IPS DF 19.7 (cell line): ENCODE measurements at regions not wholly inside any gene's neighbourhood (a gene's known extent, or its start where the extent isn't known, plus 50 kb on each side); places are given as distances from the start of the nearest gene placed in this dataset.
"Not testable (repeated sequence)": the region's sequence is repeated elsewhere in the genome, so short reads cannot be mapped to it uniquely, and the experiment has no call there.

Experiments used
- DNase-seq: peaks from one replicate; pipeline ENCODE4 v3.0.0-alpha.2; 2013; ENCODE audit warnings: low read depth, low spot score

- DNase-seq, result no peak
Observed at GRCh38 chr13:21911646-21912298, 240.9 kb downstream of the FGF9 start.

DNA sequence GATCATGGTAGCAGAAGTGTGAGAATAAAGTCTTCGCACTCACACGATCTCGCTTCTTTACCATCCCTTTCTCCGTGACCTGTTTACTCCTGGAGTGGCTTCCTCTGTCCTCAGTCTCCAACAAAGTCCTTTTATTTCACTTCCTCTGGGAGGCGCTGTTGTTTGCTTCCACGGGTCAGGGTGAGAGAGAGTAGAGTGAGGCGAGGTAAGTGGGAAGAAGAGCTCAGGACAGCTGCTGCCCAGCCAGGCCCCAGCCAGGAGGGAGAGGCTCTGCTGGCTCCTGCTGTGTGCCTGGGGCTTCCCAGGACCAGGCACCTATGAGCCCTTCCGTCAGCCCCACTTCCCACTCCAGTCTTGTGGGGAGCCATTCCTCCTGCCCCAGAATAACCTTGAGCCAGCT is 242.1 kb downstream of the FGF9 start:
- DNase-seq, result peak; percentile 30

- DNase-seq, result no peak
Observed at GRCh38 chr13:21917086-21918015, 246.5 kb downstream of the FGF9 start.

DNA sequence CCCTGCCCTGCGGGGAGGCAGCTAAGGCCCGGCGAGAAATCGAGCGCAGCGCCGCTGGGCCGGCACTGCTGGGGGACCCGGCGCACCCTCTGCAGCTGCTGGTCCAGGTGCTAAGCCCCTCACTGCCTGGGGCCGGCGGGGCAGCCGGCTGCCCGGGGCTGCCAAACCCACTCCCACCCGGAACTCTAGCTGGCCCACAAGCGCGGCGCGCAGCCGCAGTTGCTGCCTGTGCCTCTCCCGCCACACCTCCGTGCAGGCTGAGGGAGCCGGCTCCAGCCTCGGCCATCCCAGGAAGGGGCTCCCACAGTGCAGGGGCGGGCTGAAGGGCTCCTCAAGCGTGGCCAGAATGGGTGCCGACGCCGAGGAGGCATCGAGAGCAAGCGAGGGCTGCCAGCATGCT is 249.9 kb downstream of the FGF9 start:
- not testable (repeated sequence) for DNase-seq

DNA sequence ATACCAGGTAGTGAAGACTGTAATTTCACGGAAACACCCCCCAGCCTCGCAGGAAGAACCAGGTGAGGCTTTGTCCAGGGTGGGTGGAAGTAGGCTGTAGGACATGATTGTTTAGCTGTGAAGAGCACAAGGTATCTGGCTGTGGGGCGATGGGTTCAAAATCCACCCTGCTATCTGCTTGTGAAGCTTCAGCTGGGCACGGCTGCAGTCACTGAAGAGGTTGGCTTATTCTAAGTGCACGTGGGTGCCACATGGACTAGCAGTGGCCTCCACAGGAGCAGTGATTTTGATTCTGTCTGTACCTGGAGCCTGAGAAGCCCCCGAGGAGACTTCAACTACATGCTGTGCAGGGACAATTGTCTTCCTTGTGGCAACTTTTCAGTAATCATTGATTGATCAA is 254.1 kb downstream of the FGF9 start:
- no peak for DNase-seq

- DNase-seq, result peak; percentile 75
Observed at GRCh38 chr13:21925720-21926119, 254.8 kb downstream of the FGF9 start.

DNA sequence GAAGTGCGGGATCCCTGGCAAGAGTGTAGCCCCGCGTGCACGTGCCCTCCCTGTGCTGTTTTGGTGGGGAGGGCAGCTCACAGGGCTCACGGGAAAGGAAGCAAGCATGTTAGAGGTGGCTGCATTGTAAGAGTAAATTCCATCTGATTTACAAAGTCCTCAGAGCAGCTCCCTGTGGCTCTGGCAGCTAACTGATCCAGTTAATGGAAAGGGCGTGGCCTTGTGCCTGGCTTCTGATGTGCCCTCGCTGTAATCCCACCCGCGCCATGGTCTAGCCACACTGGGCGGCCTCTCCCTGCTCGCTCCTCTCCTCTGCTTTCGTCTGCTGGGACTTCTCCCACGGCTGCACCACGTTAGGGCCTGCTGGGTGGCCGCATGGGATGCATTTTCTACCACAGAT is 258.5 kb downstream of the FGF9 start:
- DNase-seq, result peak; percentile 23

GRCh38 chr13:21930536-21930935 is 259.7 kb downstream of the FGF9 start:
- DNase-seq, result no peak

- DNase-seq, result no peak
Observed at GRCh38 chr13:21932578-21932977, 261.7 kb downstream of the FGF9 start.

DNA sequence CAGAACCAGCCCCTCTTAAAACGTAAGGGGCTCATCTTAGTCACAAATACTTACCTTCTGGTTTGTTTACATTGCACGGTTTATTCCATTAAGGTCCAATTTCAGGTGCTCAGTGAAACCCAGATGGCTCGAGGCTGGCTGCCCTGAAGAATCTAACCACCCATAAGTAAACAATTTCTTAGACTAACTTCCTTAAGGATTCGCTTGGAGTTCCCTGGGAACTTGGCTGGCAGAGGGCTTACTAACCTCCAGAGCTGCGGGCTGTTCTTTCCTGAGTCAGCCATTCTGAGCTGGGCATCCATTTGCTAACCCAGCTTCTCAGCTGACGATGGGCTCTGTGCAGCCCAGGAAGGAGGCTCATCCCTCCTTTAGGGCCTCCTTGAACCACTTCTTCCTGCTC is 262.1 kb downstream of the FGF9 start:
- DNase-seq, result no peak

DNA sequence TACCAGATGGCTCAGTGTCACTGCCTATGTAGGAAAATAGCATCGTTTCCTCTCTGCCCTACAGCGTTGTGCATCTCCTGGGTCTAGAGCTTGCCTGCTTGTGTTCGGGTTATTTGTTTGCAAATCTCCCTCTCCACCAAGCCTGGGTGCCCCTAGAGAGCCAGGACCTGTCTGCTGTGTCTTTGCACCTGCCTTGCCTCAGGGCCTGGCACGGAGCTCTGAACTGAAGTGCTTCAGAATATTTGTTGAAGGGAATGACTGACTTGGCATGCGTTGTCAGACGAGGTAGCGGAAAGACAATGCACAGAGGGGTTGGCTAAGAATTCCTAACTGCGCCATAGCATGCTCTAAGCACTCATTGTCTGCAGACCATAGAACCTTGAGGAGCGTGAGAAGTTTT is 263.4 kb downstream of the FGF9 start:
- DNase-seq, result no peak

DNA sequence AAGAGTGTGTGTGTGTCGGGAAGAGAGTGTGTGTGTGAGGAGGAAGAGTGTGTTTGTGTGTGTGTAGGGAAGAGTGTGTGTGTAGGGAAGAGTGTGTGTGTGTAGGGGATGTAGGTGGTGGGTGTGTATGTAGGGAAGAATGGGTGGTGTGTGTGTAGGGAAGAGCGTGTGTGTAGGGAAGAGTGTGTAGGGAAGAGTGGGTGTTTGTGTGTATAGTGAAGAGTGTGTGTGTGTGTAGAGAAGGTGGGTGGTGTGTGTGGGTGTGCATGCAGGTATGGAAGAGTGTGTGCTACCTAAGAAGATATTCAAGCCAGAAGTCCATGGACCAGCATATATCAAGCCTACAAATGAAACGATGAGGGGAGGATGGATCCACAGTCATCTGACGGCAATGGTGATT is 265.8 kb downstream of the FGF9 start:
- no peak for DNase-seq

DNA sequence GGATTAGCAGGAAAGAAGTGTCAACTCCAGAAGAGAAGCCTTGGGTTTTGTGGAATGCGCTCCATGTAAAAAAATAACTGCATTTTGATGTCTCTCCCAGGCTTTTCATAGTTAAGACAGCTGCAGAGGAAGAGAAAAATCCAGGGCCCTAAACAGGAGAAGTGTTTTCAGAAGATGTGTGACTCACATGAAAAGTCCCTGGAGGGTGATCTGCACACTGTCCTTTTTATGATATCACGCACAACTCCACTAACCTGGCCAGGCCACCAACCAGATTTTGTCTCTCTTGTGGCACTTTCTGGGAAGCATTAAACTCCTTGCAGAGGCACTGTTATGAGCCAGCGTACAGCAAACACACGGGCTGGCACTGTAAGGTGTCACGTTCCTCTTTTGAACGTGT is 267.3 kb downstream of the FGF9 start:
- DNase-seq, result no peak

GRCh38 chr13:21938636-21939035 is 267.8 kb downstream of the FGF9 start:
- no peak for DNase-seq

GRCh38 chr13:21942061-21942460 is 271.2 kb downstream of the FGF9 start:
- no peak for DNase-seq

DNA sequence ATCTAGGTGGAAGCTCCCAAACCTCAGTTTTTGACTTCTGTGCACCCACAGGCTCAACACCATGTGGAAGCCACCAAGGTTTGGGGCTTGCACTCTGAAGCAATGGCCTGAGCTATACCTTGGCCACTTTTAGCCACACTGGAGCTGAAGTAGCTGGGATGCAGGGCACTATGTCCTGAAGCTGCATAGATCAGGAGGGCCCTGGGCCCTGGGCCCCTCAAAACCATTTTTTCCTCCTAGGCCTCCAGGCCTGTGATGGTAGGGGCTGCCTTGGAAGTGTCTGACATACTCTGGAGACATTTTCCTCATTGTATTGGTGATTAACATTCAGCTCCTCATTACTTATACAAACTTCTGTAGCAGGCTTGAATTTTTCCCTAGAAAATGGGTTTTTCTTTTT is 273.7 kb downstream of the FGF9 start:
- DNase-seq, result no peak

DNA sequence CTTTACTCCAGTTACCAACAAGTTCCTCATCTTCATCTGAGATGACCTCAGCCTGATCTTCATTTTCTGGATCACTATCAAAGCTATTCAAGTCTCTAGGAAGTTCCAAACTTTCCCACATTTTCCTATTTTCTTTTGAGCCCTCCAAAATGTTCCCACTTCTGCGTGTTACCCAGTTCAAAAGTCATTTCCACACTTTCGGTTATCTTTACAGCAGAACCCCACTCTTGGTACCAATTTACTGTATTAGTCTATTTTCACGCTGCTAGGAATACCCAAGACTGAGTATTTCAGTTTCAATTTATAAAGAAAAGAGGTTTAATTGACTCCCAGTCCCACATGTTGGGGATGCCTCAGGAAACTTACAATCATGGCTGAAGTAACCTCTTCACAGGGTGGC is 274.3 kb downstream of the FGF9 start:
- DNase-seq, result no peak

DNA sequence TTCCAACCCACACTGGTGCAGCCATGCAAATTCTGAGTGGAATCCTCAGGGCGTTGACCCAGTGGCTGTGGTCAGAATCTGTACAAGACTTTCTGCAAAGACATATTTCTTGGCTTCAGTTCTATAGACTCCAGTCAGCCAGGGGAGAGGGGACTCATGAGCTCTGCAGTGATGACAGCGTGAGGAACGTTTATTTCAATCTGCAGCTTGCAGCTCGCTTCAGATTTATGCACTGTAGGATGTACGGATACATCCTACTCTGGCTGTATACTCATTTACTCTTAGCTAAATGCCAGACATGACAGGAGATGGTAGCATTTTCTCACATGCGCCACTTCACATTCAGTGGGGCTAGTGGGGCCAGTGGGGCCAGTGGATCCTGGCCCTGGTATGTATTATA is 276.1 kb downstream of the FGF9 start:
- DNase-seq, result no peak

DNA sequence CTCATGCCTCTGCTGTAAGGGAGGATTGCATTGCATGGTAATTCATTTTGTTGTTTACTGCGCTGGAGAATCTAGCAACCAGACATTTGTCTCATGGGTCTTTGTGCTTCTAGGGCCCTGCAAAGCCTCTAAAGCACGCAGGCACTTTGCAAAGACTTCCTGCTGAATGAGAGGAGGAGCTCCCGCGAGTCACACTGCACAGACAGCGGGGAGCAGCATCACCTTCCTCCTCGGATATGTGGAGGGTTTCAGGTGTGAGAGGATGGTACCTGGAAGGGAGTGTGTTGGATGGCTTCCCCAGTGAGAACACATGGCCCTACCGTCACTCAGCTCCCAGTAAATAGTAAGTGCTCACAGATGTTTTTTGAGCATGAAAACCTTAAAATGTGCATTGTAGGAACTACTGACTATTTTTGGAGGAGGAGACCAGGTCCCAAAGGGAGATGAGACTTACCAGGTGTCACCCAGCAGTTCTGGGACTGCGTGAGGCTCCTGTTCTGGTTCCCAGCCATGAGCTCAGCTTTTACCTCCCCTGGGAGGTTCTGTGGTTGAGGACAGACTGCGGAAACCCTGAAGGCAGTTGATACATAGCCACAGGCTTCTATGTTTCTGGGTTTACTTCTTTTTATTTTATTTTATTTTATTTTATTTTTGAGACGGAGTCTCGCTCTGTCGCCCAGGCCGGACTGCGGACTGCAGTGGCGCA is 278.0 kb downstream of the FGF9 start:
- no peak for DNase-seq

DNA sequence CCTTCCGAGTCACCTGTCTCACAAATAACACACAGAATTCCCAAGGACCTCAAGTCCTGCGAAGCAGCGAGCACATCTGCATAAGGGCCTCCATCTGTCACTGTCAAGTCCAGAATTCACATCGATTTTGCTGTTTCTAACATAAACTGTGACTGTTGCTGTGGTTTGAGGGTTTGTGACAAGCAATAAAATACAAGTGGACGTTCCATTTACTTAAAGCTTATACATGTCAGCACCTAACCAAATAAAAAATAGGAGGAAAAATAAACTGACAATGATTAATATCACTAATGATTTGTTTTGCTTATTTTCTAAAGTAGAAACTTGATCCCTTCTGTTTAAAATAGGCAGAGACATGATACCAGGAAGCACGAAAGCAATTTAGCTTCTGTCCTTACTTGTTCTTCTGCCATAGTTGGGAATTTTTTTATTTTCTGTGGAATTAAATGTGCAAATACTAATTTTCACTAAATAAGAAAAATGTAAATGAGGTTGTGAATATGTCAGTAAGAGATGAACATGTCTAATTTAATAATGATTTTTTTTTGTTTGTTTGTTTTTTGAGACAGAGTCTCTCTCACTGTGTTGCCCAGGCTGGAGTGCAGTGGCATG is 279.1 kb downstream of the FGF9 start:
- no peak for DNase-seq

DNA sequence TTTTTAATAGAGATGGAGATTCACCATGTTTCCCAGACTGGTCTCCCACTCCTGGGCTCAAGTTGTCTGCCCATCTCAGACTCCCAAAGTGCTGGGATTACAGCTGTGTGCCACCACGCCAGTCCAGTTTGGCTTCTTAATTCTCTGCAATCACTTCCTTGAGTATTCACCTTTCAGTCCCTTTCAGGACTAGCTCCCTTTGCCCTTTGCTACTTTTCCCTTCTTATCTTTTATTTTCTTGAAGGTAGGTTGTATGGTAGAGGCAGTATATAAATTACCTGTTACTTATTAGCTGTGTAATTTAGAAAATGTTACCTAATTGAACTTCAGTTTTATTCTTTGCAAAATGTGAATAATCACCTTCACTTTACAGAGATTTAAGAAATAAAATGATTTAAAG is 285.8 kb downstream of the FGF9 start:
- no peak for DNase-seq

DNA sequence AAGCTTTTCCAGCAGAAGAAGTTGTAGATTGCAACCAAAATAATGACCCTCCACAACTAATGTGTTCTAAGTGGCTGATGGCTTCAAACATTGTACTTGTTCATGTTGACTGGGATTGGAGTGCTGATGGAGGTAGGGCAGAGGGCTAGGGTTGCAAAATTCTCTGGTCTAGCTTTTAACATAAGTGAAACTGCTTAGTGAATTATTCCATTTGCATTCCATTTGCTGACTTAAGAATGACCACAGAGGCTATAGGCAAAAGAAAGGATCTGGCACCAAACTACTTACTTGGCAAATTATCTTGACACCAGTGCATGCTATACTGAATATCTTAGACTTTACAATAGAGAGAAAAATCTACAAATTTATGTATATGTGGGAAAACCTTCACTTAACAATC is 287.0 kb downstream of the FGF9 start:
- DNase-seq, result no peak
